Stimulated activated naive CD8-positive, alpha-beta T cell treated with anti-CD3 and anti-CD28 coated beads, Interleukin-15, Interleukin-2, amounts not matched to agents 100 U/mL and 50 U/mL, for 24 hours (primary cell): ENCODE measurements at regions not wholly inside any gene's neighbourhood (a gene's known extent, or its start where the extent isn't known, plus 50 kb on each side); places are given as distances from the start of the nearest gene placed in this dataset.

Source experiments
- ATAC-seq: fragments of 150-1000 bp; cut with Tn5 transposase; one replicate; pipeline ENCODE4 v1.10.0; 2021
- DNase-seq: peaks from one replicate; pipeline ENCODE4 v3.0.0; 2021

- ATAC-seq (no peak), DNase-seq (no peak)
Measured at GRCh38 chr1:30034105-30034626, 689.2 kb downstream of the MATN1 start.

GRCh38 chr1:30033256-30034104 lies 689.9 kb downstream of the MATN1 start:
- ATAC-seq (no peak), DNase-seq (no peak)

- ATAC-seq: no peak
- no peak for DNase-seq
Measured at GRCh38 chr1:30032302-30032701, 691.1 kb downstream of the MATN1 start.

- no peak for DNase-seq
- ATAC-seq: no peak
Measured at GRCh38 chr1:30029677-30030076, 693.7 kb downstream of the MATN1 start.

- DNase-seq: no peak
- no peak for ATAC-seq
Measured at GRCh38 chr1:30028939-30029338, 694.4 kb downstream of the MATN1 start.

GRCh38 chr1:30028283-30028682 lies 695.1 kb downstream of the MATN1 start:
- ATAC-seq (no peak), DNase-seq (no peak)

GRCh38 chr1:30027247-30027646 lies 696.1 kb downstream of the MATN1 start:
- DNase-seq (no peak), ATAC-seq (no peak)

- no peak for DNase-seq
- ATAC-seq: no peak
Measured at GRCh38 chr1:30024411-30025195, 698.8 kb downstream of the MATN1 start.

- DNase-seq (no peak), ATAC-seq (peak; percentile 52)
Measured at GRCh38 chr1:30023339-30024022, 699.9 kb downstream of the MATN1 start.

- no peak for DNase-seq
- ATAC-seq: no peak
Measured at GRCh38 chr1:30014031-30014430, 709.4 kb downstream of the MATN1 start.

GRCh38 chr1:30012455-30013440 lies 710.6 kb downstream of the MATN1 start:
- DNase-seq (no peak), ATAC-seq (no peak)

GRCh38 chr1:30011970-30012369 lies 711.4 kb downstream of the MATN1 start:
- DNase-seq (no peak), ATAC-seq (no peak)

- DNase-seq (no peak), ATAC-seq (no peak)
Measured at GRCh38 chr1:30010506-30011106, 712.8 kb downstream of the MATN1 start.

GRCh38 chr1:30009720-30010119 lies 713.7 kb downstream of the MATN1 start:
- ATAC-seq (no peak), DNase-seq (no peak)

GRCh38 chr1:30008998-30009657 lies 714.3 kb downstream of the MATN1 start:
- no peak for DNase-seq
- ATAC-seq: no peak

- no peak for DNase-seq
- no peak for ATAC-seq
Measured at GRCh38 chr1:30008372-30008997, 714.9 kb downstream of the MATN1 start.

GRCh38 chr1:30005972-30006619 lies 717.3 kb downstream of the MATN1 start:
- DNase-seq (no peak), ATAC-seq (no peak)

- ATAC-seq: no peak
- no peak for DNase-seq
Measured at GRCh38 chr1:30001732-30002039, 721.7 kb downstream of the MATN1 start.

GRCh38 chr1:30001011-30001731 lies 722.2 kb downstream of the MATN1 start:
- no peak for ATAC-seq
- DNase-seq: no peak
